ENCODE measurements at regions not wholly inside any gene's neighbourhood (a gene's known extent, or its start where the extent isn't known, plus 50 kb on each side); places are given as distances from the start of the nearest gene placed in this dataset.
"Not testable (repeated sequence)": the region's sequence is repeated elsewhere in the genome, so short reads cannot be mapped to it uniquely, and the experiment has no call there.

GRCh38 chr9:63450836-63451235 lies 1834.2 kb downstream of the FOXD4L5 start:
- H3K4me1 Mint-ChIP-seq (ENCODE audit: low read depth); H3K27ac Mint-ChIP-seq; CTCF ChIA-PET; POLR2A ChIA-PET; H3K9me3 Mint-ChIP-seq (ENCODE audit: insufficient read depth); H3K27me3 Mint-ChIP-seq (ENCODE audit: low read depth); H3K36me3 Mint-ChIP-seq (ENCODE audit: low read depth); ATAC-seq; H3K4me3 Mint-ChIP-seq: not testable (repeated sequence)
- peak; percentile 15 for DNase-seq

GRCh38 chr9:63425123-63425522 lies 1859.9 kb downstream of the FOXD4L5 start:
- POLR2A ChIA-PET; H3K9me3 Mint-ChIP-seq (ENCODE audit: insufficient read depth); CTCF ChIA-PET; H3K36me3 Mint-ChIP-seq (ENCODE audit: low read depth); ATAC-seq; H3K27me3 Mint-ChIP-seq (ENCODE audit: low read depth); H3K4me1 Mint-ChIP-seq (ENCODE audit: low read depth); DNase-seq; H3K4me3 Mint-ChIP-seq; H3K27ac Mint-ChIP-seq: not testable (repeated sequence)

- DNase-seq; CTCF ChIA-PET; H3K27me3 Mint-ChIP-seq (ENCODE audit: low read depth); POLR2A ChIA-PET; H3K9me3 Mint-ChIP-seq (ENCODE audit: insufficient read depth); H3K36me3 Mint-ChIP-seq (ENCODE audit: low read depth); H3K27ac Mint-ChIP-seq; H3K4me1 Mint-ChIP-seq (ENCODE audit: low read depth); H3K4me3 Mint-ChIP-seq; ATAC-seq: not testable (repeated sequence)
These were observed 1894.1 kb downstream of the FOXD4L5 start for GRCh38 chr9:63390897-63391296.

- H3K27ac Mint-ChIP-seq; POLR2A ChIA-PET; CTCF ChIA-PET; ATAC-seq; H3K4me1 Mint-ChIP-seq (ENCODE audit: low read depth); H3K36me3 Mint-ChIP-seq (ENCODE audit: low read depth); H3K4me3 Mint-ChIP-seq; H3K9me3 Mint-ChIP-seq (ENCODE audit: insufficient read depth); H3K27me3 Mint-ChIP-seq (ENCODE audit: low read depth); DNase-seq: not testable (repeated sequence)
These were observed 1899.5 kb downstream of the FOXD4L5 start for GRCh38 chr9:63385479-63385878.

GRCh38 chr9:63379864-63380263 lies 1905.1 kb downstream of the FOXD4L5 start:
- H3K27ac Mint-ChIP-seq; POLR2A ChIA-PET; H3K9me3 Mint-ChIP-seq (ENCODE audit: insufficient read depth); H3K4me3 Mint-ChIP-seq; ATAC-seq; H3K27me3 Mint-ChIP-seq (ENCODE audit: low read depth); H3K4me1 Mint-ChIP-seq (ENCODE audit: low read depth); CTCF ChIA-PET; H3K36me3 Mint-ChIP-seq (ENCODE audit: low read depth); DNase-seq: not testable (repeated sequence)

GRCh38 chr9:63354219-63354618 lies 1930.8 kb downstream of the FOXD4L5 start:
- H3K4me3 Mint-ChIP-seq; H3K4me1 Mint-ChIP-seq (ENCODE audit: low read depth); H3K36me3 Mint-ChIP-seq (ENCODE audit: low read depth); H3K27me3 Mint-ChIP-seq (ENCODE audit: low read depth); CTCF ChIA-PET; H3K9me3 Mint-ChIP-seq (ENCODE audit: insufficient read depth); POLR2A ChIA-PET; ATAC-seq: not testable (repeated sequence)
- peak overlapping the region; percentile 66 for H3K27ac Mint-ChIP-seq
- DNase-seq: peak; percentile 31

- H3K27me3 Mint-ChIP-seq (ENCODE audit: low read depth); H3K4me3 Mint-ChIP-seq; H3K36me3 Mint-ChIP-seq (ENCODE audit: low read depth); DNase-seq; POLR2A ChIA-PET; H3K9me3 Mint-ChIP-seq (ENCODE audit: insufficient read depth); ATAC-seq; CTCF ChIA-PET: not testable (repeated sequence)
- Mint-ChIP-seq H3K4me1 (ENCODE audit: low read depth) (peaks cover 10% of the 10 kb centered on the region), H3K27ac (peak overlapping the region; percentile 55)
These were observed 1937.7 kb downstream of the FOXD4L5 start for GRCh38 chr9:63347347-63347746.

- Mint-ChIP-seq H3K27ac (peak overlapping the region; percentile 84), H3K4me1 (ENCODE audit: low read depth) (peaks cover 10% of the 10 kb centered on the region)
- POLR2A ChIA-PET; H3K4me3 Mint-ChIP-seq; H3K9me3 Mint-ChIP-seq (ENCODE audit: insufficient read depth); H3K36me3 Mint-ChIP-seq (ENCODE audit: low read depth); CTCF ChIA-PET; ATAC-seq; H3K27me3 Mint-ChIP-seq (ENCODE audit: low read depth): not testable (repeated sequence)
- peak; percentile 47 for DNase-seq
These were observed 1938.5 kb downstream of the FOXD4L5 start for GRCh38 chr9:63346310-63347048.

GRCh38 chr9:63344408-63344807 lies 1940.6 kb downstream of the FOXD4L5 start:
- H3K4me3 Mint-ChIP-seq; H3K36me3 Mint-ChIP-seq (ENCODE audit: low read depth); H3K27me3 Mint-ChIP-seq (ENCODE audit: low read depth); H3K27ac Mint-ChIP-seq; DNase-seq; CTCF ChIA-PET; ATAC-seq; H3K9me3 Mint-ChIP-seq (ENCODE audit: insufficient read depth); POLR2A ChIA-PET: not testable (repeated sequence)
- H3K4me1 Mint-ChIP-seq (ENCODE audit: low read depth): peaks cover 10% of the 10 kb centered on the region

- H3K27ac Mint-ChIP-seq: peak overlapping the region; percentile 72
- H3K9me3 Mint-ChIP-seq (ENCODE audit: insufficient read depth); H3K4me3 Mint-ChIP-seq; POLR2A ChIA-PET; H3K36me3 Mint-ChIP-seq (ENCODE audit: low read depth); H3K27me3 Mint-ChIP-seq (ENCODE audit: low read depth); ATAC-seq; CTCF ChIA-PET: not testable (repeated sequence)
- peak; percentile 27 for DNase-seq
- H3K4me1 Mint-ChIP-seq (ENCODE audit: low read depth): peaks cover 22% of the 10 kb centered on the region
These were observed 1942.5 kb downstream of the FOXD4L5 start for GRCh38 chr9:63342528-63342927.

GRCh38 chr9:63337899-63338604 lies 1947.0 kb downstream of the FOXD4L5 start:
- H3K9me3 Mint-ChIP-seq (ENCODE audit: insufficient read depth); CTCF ChIA-PET; H3K36me3 Mint-ChIP-seq (ENCODE audit: low read depth); H3K4me3 Mint-ChIP-seq; H3K27me3 Mint-ChIP-seq (ENCODE audit: low read depth); POLR2A ChIA-PET; ATAC-seq; DNase-seq: not testable (repeated sequence)
- H3K27ac Mint-ChIP-seq: peak overlapping the region; percentile 60
- peaks cover 15% of the 10 kb centered on the region for H3K4me1 Mint-ChIP-seq (ENCODE audit: low read depth)

- ATAC-seq; H3K27me3 Mint-ChIP-seq (ENCODE audit: low read depth); H3K36me3 Mint-ChIP-seq (ENCODE audit: low read depth); DNase-seq; POLR2A ChIA-PET; H3K4me3 Mint-ChIP-seq; H3K27ac Mint-ChIP-seq; CTCF ChIA-PET; H3K9me3 Mint-ChIP-seq (ENCODE audit: insufficient read depth): not testable (repeated sequence)
- peaks cover 12% of the 10 kb centered on the region for H3K4me1 Mint-ChIP-seq (ENCODE audit: low read depth)
These were observed 1949.7 kb downstream of the FOXD4L5 start for GRCh38 chr9:63335286-63335685.
